Astrocyte of the spinal cord (primary cell): ENCODE measurements at regions not wholly inside any gene's neighbourhood (a gene's known extent, or its start where the extent isn't known, plus 50 kb on each side); places are given as distances from the start of the nearest gene placed in this dataset.
A peak's percentile ranks its signal among the peaks of the same experiment; 100 is the strongest.

Experiments used
- DNase-seq: peaks from one replicate; pipeline ENCODE4 v3.0.0; 2011; ENCODE audit warnings: low read depth, low spot score
- H3K4me3 ChIP-seq: 2 replicates; pipeline ENCODE4 v1.5.1; 2011; ENCODE audit warnings: low read depth, mild to moderate bottlenecking, low read length, moderate library complexity
- CTCF ChIP-seq: IDR thresholded peaks from 2 replicates; pipeline ENCODE4 v1.5.1; 2012; ENCODE audit warnings: low read depth, mild to moderate bottlenecking, low read length, inconsistent platforms
- in situ Hi-C: cut with HindIII; loops from 2 replicates; pipeline ENCODE4 v1.10.0; 2017; ENCODE audit warnings: low sequenced_read_pairs

DNA sequence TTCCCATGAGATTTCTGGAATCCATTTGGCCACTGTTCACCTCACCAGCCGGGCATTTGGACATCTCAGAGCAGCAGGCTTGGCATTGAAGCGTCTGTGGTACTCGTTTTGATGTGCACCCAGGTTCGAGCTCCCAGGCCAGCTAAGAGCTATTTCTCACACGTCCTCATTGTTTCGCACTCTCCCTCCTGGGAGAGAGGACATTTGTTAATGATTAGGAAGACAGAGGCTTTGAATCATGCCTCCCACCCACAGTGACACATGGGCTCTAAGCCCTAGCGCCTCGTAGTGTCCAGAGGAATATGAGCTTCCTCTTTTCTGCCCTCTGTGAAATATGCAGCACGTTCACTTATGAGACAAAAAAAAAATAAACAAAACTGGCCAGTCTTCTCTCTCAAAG is 361.8 kb downstream of the RND3 start:
- TF ChIP-seq CTCF: peak; percentile 25
- in situ Hi-C loops: no loop called here
- no peak overlapping the region for H3K4me3 ChIP-seq
- peak; percentile 81 for DNase-seq

GRCh38 chr2:150125188-150125587 is 362.3 kb downstream of the RND3 start:
- in situ Hi-C loops: no loop called here
- no peak for DNase-seq
- H3K4me3 ChIP-seq: no peak overlapping the region
- TF ChIP-seq CTCF: no peak

DNA sequence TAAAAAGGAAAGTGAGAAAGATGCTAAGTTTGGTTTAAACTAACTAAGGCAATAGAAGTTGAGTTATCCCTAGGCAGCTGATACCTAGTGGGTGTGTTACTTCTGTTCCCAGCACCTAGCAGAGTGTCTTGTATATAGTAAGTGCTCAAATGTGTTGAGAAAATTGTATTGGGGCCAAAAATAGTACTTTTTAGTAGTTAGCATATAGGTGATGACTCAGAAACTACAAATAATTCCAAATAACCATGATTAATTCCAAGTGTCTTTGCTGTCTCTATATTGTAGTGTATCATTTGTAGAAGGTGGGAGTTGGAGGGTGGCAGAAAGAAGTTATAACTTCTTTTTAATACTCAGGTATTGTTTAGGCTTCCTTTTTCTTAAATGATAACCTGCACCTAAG is 362.7 kb downstream of the RND3 start:
- no peak for DNase-seq
- TF ChIP-seq CTCF: no peak
- no peak overlapping the region for H3K4me3 ChIP-seq
- in situ Hi-C loops: no loop called here

- in situ Hi-C loops: no loop called here
- TF ChIP-seq CTCF: no peak
- H3K4me3 ChIP-seq: no peak overlapping the region
- peak; percentile 76 for DNase-seq
Measured at GRCh38 chr2:150122871-150123613, 364.4 kb downstream of the RND3 start.

DNA sequence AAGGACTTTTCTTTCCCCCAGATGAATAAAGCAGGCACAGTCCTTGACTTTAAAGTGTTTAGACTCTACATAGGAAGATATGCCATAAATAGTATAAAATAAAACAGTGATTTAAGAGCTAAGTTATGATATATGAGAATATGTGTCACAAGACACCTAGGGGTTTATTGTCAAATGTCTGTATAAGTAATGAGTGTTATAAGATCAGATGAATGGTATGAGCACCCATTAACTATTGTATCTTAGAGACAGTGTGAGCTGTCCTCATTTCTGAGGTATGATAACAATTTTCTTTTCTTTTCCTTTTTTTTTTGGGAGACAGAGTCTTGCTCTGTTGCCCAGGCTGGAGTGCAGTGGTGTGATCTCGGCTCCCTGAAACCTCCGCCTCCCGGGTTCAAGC is 365.3 kb downstream of the RND3 start:
- no peak for DNase-seq
- H3K4me3 ChIP-seq: no peak overlapping the region
- no peak for TF ChIP-seq CTCF
- in situ Hi-C loops: no loop called here

GRCh38 chr2:150120326-150120955 is 367.0 kb downstream of the RND3 start:
- DNase-seq: no peak
- in situ Hi-C loops: no loop called here
- H3K4me3 ChIP-seq: peak overlapping the region; percentile 7
- TF ChIP-seq CTCF: no peak
